ENCODE measurements at regions not wholly inside any gene's neighbourhood (a gene's known extent, or its start where the extent isn't known, plus 50 kb on each side); places are given as distances from the start of the nearest gene placed in this dataset.
"Not testable (repeated sequence)": the region's sequence is repeated elsewhere in the genome, so short reads cannot be mapped to it uniquely, and the experiment has no call there.

DNA sequence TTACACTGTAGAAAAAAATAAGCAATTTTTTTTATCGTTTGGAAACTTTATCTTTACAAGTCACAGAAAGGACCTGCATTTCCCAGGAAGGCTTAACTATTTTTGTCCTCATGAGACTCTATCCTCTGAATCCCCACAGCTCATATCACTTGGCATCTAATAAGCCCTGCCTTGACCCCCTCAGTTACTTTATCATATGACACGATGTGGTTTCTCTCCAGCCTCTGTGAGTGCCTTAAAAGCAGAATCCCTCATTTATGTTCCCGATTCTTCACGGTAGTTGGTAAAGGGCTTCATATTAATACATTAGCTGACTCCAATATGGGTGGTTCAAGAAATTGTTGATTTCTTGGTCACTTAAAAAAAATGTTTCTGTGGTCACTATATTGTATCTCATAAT, 296.6 kb upstream of the GRAMD2B start:
- ATAC-seq (no peak), DNase-seq (no peak)
- intact Hi-C loops (cut with DNase I): no loop called here
- 73 to 77% (median 75%) methylated on average over 4 of the region's 4 CpGs for WGBS, 4 donors
- H3K27ac ChIP-seq: no peak overlapping the region
- H3K27me3 ChIP-seq: no peaks in the 10 kb centered on the region
- no peaks in the 10 kb centered on the region for H3K36me3 ChIP-seq
- peaks cover 0 to 13% (median 0%) of the 10 kb centered on the region in 12 donors for H3K9me3 ChIP-seq
- TF ChIP-seq POLR2A (IDR thresholded peaks at IDR 0.05): no peak
- TF ChIP-seq, protein P1, sequence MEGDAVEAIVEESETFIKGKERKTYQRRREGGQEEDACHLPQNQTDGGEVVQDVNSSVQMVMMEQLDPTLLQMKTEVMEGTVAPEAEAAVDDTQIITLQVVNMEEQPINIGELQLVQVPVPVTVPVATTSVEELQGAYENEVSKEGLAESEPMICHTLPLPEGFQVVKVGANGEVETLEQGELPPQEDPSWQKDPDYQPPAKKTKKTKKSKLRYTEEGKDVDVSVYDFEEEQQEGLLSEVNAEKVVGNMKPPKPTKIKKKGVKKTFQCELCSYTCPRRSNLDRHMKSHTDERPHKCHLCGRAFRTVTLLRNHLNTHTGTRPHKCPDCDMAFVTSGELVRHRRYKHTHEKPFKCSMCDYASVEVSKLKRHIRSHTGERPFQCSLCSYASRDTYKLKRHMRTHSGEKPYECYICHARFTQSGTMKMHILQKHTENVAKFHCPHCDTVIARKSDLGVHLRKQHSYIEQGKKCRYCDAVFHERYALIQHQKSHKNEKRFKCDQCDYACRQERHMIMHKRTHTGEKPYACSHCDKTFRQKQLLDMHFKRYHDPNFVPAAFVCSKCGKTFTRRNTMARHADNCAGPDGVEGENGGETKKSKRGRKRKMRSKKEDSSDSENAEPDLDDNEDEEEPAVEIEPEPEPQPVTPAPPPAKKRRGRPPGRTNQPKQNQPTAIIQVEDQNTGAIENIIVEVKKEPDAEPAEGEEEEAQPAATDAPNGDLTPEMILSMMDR (IDR thresholded peaks at IDR 0.05): no peak
- no peak overlapping the region for H3K4me3 ChIP-seq
- H3K4me1 ChIP-seq: peaks cover 0 to 9% (median 0%) of the 10 kb centered on the region in 12 donors

DNA sequence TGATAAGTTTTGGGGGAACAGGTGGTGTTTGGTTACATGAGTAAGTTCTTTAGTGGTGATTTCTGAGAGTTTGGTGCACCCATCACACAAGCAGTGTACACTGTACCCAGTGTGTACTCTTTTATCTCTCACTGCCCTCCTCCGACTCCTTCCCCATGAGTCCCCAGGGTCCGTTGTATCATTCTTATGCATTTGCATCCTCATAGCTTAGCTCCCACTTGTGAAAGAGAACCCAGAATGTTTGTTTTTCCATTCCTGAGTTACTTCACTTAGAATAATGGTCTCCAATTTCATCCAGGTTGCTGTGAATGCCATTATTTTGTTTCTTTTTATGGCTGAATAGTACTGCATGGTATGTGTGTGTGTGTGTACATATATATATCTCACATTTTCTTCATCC, 295.8 kb upstream of the GRAMD2B start:
- WGBS, 4 donors: 88 to 94% (median 91%) methylated on average over 2 of the region's 2 CpGs
- H3K36me3 ChIP-seq; H3K4me1 ChIP-seq; H3K4me3 ChIP-seq; ATAC-seq; intact Hi-C loops (cut with DNase I); DNase-seq; H3K27ac ChIP-seq; H3K27me3 ChIP-seq: not testable (repeated sequence)
- H3K9me3 ChIP-seq: peaks cover 0 to 21% (median 3%) of the 10 kb centered on the region in 12 donors

DNA sequence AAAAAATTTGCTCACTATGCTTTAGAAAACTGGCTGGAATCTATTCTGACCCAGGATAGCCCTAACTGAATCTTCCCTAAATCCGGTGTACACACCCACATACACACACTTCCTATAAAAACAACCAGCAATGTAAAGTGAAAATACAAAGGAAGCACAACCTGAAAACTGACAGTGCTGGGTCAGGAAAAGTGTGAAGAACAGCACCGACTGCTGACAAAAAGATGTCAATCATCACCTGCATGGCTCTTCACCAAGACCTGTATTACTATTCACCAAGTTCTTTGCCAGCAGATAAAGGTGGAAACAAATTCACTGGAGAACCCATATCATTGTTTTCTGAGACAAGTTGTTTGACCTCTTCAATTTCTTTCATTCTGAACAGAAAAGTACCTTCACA, 293.8 kb upstream of the GRAMD2B start:
- no peak overlapping the region for H3K27ac ChIP-seq
- DNase-seq (no peak), ATAC-seq (no peak)
- no peak overlapping the region for H3K4me3 ChIP-seq
- intact Hi-C loops (cut with DNase I): no loop called here
- TF ChIP-seq, protein P1 (IDR thresholded peaks at IDR 0.05): no peak
- no peak for TF ChIP-seq POLR2A (IDR thresholded peaks at IDR 0.05)
- H3K9me3 ChIP-seq: peaks cover 0 to 21% (median 3%) of the 10 kb centered on the region in 12 donors
- 50 to 68% (median 57%) methylated on average over 2 of the region's 2 CpGs for WGBS, 4 donors
- H3K36me3 ChIP-seq: no peaks in the 10 kb centered on the region
- peaks cover 0 to 8% (median 0%) of the 10 kb centered on the region in 12 donors for H3K4me1 ChIP-seq
- no peaks in the 10 kb centered on the region for H3K27me3 ChIP-seq

DNA sequence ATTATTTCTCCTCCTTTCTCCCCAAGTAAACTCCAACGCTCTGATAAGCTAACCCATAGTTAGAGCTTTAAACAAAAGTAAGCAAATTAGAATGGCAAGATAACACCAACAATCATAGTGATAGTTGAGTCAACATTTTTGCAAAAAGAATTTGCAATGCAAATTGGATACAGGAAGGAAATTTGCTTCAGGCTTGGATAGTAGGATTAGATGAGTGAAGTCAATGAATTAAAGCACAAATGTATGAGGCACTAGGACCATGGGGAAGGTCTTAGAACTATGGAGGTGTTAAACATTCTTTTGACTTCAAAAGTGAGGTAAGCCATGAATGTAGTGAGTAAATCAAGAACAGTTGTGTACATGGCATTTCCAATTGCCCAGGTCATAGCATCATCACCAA, 289.8 kb upstream of the GRAMD2B start:
- Histone ChIP-seq H3K27ac (no peak overlapping the region), H3K4me1 (no peaks in the 10 kb centered on the region), H3K36me3 (no peaks in the 10 kb centered on the region), H3K4me3 (no peak overlapping the region), H3K27me3 (no peaks in the 10 kb centered on the region), H3K9me3 (peaks cover 0 to 21% (median 3%) of the 10 kb centered on the region in 12 donors)
- intact Hi-C loops (cut with DNase I): no loop called here
- 79 to 92% (median 83%) methylated on average over 1 of the region's 1 CpG for WGBS, 4 donors
- no peak for ATAC-seq
- TF ChIP-seq POLR2A (IDR thresholded peaks at IDR 0.05): no peak
- TF ChIP-seq, protein P1 (IDR thresholded peaks at IDR 0.05): no peak
- no peak for DNase-seq

DNA sequence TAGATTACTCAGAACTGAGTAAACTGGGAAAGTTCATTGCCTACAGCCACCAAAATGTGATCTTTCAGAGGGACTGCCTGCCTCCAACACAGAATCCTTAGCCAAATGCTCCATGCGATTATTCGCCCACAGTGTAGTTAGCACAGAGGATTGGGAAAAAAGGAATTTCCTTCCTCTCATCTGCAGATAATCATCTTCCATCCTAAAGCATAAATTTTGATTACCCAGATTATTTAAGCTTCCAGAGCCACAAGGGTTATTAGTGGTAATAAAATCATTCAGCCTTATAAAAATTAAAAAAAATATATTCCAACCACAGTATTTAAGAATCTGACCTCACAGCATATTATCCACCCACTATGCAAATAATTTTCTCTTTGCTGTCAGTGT, 285.3 kb upstream of the GRAMD2B start:
- ATAC-seq: no peak
- Histone ChIP-seq H3K27me3 (no peaks in the 10 kb centered on the region), H3K36me3 (no peaks in the 10 kb centered on the region), H3K4me3 (no peak overlapping the region), H3K9me3 (peaks cover 0 to 3% (median 0%) of the 10 kb centered on the region in 12 donors), H3K4me1 (peaks cover 0 to 3% (median 0%) of the 10 kb centered on the region in 12 donors), H3K27ac (no peak overlapping the region)
- intact Hi-C loops (cut with DNase I): no loop called here
- 51 to 68% (median 58%) methylated on average over 2 of the region's 2 CpGs for WGBS, 4 donors
- TF ChIP-seq POLR2A (IDR thresholded peaks at IDR 0.05): no peak
- TF ChIP-seq, protein P1 (IDR thresholded peaks at IDR 0.05): no peak
- no peak for DNase-seq
